RPMI7951 (cell line): ENCODE measurements at regions not wholly inside any gene's neighbourhood (a gene's known extent, or its start where the extent isn't known, plus 50 kb on each side); places are given as distances from the start of the nearest gene placed in this dataset.
"Not testable (repeated sequence)": the region's sequence is repeated elsewhere in the genome, so short reads cannot be mapped to it uniquely, and the experiment has no call there.

Experiments used
- DNase-seq: peaks from one replicate; pipeline ENCODE4 v3.0.0-alpha.2; 2012; ENCODE audit warnings: low read depth

DNA sequence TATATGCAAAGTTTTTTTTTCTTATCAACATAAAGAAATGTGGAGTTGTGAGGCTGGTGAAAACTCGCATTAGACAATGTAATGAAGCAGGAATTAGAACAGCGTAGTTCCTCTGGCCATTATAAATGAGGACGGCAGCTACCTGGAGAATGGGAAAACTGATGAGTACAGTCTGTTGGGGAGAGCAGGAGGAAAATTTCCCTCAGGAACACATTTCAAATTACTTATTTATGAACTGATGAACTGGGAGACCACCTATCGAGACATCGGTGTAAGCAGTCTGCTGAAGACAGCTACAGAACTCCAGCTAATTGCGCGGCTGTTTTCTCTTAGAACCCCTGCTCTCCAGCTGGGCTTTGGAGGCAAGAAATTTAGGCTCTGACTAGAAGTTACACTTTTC is 343.9 kb upstream of the CLINT1 start:
- no peak for DNase-seq

GRCh38 chr5:158200619-158201018 is 341.7 kb upstream of the CLINT1 start:
- no peak for DNase-seq

DNA sequence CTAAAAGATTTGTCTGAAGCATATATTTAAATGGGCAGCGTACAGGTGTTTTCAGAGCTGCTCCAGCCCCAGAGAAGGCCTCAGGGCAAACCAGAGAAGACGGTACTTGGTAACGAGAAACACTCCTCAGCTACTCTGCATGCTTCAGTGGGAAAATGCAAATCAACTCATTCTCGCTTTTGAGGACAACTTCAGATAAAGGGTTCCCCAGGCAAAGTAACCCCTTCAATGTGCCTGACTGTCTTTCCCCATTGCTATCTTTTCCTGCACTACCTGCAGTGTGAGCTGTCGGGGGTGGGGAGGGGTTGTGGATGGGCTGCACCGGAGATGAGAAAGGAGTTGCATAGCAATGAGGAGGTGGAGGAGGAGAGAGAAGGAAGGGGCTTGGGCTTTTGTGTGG is 339.7 kb upstream of the CLINT1 start:
- no peak for DNase-seq

DNA sequence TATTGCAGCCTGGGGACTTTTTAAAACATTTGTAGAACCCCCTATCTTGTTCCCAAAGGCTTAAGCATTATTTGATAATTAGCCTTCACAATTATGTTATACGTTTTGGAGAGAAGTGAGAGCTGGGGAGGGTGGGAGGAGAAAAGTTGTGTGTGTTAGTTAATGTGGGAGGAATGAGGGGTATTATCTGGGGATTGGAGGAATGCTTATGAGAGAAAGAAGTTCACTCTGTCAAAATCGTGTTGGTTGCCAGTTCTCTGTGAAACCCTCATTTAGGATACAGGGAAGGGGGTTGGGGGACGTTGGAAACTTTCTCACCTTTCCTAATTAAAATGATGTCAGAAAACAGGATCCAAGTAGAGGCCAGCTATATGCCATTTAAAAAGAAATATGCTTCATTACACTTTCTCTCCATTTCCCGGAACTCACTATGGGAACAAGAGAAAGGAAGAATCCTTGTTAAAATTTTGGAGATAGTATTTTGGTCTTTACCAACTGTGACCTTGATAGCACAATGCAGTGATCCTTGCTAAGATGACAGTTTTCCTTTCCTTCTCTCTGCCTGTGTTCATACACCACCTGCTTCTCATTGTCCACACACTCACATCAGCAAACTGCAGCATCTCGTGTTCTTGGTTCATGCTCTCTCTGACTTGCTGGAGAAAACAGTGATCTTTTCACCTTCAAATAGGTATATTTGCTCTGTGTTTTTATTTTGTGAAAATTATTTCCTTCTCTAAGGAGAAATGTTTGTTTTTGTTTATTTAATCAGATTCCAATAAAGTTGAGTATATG is 336.7 kb upstream of the CLINT1 start:
- DNase-seq: no peak

DNA sequence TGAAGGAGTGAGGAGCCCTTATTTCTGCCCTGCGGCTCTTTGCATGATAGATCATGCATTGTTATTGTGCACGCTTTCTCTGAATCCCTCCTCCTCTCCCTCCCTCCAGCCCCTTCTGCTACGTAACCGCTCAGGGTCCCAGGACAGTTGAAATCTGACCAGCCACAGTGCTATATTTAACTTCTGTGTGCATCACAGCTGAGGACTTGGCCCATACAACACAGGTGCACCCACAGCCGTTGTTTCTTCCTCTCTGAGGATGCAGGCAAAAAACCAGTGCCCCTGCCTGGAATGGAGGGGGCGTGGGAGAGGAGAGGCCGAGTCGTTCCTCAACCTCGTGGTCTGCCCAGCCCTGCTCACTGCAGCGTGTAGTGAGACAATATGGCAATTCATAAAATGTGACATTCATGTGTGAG is 335.6 kb upstream of the CLINT1 start:
- DNase-seq: no peak

GRCh38 chr5:158193395-158193794 is 334.4 kb upstream of the CLINT1 start:
- DNase-seq: not testable (repeated sequence)

GRCh38 chr5:158180407-158180806 is 321.5 kb upstream of the CLINT1 start:
- DNase-seq: no peak

DNA sequence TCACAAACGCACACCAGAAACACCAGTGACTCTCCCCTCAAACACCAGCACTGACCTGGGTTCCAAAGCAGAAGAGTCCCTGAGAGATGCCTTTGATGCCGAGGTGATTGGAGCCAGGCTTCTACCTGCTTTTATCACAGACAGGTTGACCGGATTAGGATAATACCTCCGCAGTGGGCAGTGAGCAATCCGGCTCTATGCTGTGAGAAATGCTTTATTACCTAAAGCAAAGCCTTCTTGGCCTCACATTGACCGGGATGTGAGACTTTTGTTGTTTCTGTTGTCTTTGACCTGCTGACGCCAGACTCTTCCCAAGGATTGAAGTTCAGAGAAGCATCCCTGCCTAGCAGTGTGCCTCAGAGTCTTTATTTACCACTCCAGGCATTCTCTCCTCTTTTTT is 320.3 kb upstream of the CLINT1 start:
- no peak for DNase-seq

GRCh38 chr5:158178535-158178934 is 319.6 kb upstream of the CLINT1 start:
- no peak for DNase-seq

DNA sequence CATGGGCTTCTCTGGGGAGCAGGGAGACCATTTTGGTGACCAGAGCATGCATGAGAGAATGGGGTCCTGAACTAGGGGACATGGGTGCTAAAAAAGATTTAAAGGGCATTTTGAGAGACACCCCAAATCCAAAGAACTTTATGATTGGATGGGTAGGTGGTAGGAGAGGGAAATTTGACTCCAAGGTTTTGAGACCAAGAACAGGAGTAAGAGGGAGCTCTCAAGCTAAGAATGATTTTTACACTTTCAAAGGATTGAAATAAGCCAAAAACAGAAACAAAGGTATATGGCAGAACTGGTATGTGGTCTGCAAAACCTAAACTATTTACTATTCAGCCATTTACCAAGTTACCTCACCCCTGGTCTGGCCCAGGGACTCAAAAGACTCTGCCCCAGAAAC is 318.2 kb upstream of the CLINT1 start:
- DNase-seq: no peak

- no peak for DNase-seq
Measured at GRCh38 chr5:158175934-158176481, 317.1 kb upstream of the CLINT1 start.

DNA sequence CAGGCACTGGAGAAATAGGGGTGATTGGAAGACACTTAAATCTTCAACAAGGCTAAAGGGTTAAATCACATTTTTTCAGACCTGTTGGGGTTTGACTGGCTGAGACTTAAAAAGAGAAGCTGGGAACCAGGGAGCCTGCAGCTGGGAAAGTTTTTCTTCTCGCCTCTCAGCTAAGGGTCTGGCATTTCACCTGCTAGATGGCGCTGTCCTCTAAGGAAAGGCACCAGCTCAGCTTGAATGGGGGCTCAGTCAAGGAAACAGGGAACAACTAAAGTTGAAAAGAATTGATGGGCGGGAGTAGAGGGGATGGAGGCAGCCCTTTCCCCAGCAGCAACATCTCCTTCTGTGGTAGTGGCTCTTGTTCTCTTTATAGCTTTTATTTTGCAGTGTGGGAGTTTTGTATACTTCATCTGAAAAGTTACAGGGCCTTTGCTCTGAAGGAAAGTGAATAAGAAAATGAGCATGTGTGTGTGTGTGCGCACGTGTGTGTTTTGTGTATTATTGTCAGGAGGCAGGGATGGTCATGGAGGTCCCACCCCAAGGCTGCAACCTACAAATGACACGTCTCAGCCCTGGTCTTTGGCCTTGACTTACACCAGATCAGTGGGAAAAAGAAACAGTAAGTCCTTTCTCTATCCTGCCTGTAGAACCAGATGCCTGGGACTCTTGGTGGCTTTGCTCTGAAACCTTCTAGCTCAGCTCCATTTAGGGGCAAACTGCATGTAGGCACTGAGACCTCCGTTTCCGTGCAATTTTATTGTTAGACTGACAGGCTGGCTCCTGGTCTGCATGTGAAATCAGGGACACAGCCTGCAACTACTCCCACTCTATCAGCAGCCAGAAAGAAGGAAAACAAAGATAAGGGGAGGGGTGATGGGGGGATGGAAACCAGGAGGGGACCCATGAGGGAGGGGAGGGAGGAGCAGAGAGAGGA is 316.2 kb upstream of the CLINT1 start:
- DNase-seq: peak; percentile 44

DNA sequence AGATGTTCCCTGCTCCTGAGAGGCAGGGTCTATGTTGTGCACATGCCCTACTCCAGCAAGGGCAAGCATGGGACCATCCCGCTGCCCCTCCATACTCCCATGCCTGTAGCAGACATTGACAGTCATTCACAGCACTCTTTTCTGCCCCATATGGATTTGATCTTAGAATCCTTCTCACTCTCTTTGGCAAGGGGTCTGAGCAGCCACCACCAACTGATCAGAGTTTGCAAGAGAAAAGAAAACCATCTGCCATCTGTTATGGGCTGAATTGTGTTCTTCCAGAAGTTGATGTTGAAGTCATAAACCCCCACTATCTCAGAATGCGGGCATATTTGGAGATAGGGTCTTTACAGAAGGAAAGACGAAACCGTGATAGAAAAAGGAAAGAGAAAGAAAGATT is 315.1 kb upstream of the CLINT1 start:
- DNase-seq: no peak

GRCh38 chr5:158172005-158172404 is 313.1 kb upstream of the CLINT1 start:
- DNase-seq: no peak

- no peak for DNase-seq
Measured at GRCh38 chr5:158170534-158170933, 311.6 kb upstream of the CLINT1 start.

GRCh38 chr5:158170060-158170459 is 311.1 kb upstream of the CLINT1 start:
- DNase-seq: no peak

DNA sequence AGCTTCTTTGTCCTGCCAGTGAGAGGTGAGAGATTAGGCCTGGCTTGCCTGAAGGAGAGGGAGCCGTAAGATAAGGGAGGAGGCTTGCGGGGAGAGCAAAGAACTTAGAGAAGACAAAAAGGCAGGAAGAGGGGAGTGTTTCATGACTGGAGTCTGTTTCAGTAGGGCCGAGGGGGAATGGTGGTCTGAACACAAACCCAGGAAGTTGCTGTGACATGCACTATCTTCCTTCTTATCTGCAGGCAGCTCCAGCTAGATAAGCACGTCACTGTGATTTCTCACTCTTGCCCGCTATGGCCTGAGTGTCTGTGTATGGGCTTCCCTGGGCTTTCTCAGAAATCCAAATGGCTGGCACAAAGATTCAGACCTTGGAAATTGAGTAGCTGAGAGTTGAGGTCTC is 307.5 kb upstream of the CLINT1 start:
- DNase-seq: no peak

DNA sequence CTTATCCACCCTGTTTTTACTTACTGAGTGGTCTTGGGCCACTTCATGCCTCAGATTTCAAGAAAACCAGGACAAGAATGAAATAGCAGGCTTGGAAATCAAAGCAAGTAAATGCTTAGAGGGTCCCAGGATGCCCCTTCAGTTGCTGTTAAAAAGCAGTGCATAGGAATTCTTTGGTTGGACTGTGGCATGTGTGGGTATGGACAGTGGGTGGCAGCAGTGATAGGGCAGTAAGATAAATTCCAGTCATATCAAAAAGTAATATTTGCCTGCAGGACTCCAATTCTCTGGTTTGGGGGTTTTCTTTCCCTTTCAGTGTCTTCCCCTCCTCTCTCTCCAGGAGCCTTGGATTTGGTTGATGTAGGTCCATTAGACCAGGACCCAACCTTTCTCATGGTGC is 306.7 kb upstream of the CLINT1 start:
- DNase-seq: no peak

DNA sequence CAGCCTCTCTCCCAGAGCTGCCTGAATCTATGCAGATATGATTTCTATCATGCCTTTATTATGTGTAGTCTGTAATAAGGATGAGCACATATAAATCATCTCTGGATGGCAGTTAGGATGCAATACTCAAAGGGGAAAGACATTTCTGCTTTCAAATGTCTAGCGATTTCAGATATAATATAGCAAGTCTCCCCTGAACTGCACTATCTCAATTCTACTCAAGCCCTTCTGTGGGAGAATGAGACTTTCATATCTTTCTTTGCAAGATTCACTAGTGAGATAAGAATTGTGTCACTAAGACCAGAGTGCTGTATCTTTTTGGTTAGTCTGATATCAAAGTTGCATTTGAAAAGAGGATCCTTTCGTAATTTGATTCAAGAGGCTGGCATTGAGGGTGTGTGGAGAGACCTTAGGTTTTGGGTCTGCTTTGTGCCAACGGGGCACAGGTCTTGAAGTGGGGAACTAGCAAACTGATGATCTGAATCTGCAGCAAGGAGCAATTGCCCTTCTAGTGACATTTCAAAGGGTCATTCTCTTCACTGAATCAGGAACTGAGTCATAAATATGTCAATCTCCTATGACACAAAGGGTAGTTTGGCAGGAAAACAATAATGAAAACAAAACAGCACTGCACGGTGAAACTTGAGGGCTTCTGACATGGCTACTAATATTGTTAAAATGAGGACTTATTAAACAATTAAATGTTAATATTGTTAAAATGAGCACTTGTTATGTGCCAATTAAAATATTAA is 305.5 kb upstream of the CLINT1 start:
- no peak for DNase-seq

- DNase-seq: no peak
Measured at GRCh38 chr5:158163451-158164295, 304.7 kb upstream of the CLINT1 start.

- DNase-seq: no peak
Measured at GRCh38 chr5:158162479-158163034, 303.6 kb upstream of the CLINT1 start.
